ENCODE measurements at regions not wholly inside any gene's neighbourhood (a gene's known extent, or its start where the extent isn't known, plus 50 kb on each side); places are given as distances from the start of the nearest gene placed in this dataset.

- DNase-seq = no peak
Observed at GRCh38 chr7:142311876-142312275, 54.0 kb upstream of the PRSS58 start.

- no peak for DNase-seq
Observed at GRCh38 chr7:142308918-142309317, 51.1 kb upstream of the PRSS58 start.

DNA sequence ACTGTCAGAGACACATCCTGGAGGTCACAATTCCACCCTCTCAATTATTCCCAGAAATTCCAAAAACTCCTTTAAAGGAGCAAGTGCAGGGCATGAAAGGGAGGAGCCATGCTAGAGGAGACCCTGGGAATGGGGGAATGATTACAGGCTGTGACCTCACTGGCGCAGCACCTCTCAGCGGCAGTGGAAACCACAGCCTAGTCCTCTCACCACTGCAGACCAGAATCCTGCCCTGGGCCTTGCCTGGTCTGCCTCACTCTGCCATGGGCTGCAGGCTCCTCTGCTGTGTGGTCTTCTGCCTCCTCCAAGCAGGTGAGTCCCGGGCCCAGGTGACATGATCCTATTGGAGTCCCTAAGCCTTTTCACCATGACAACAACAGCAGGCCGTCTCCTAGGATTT is 50.5 kb upstream of the PRSS58 start:
- no peak for DNase-seq
